NCI-H2029 (cell line): ENCODE measurements at regions not wholly inside any gene's neighbourhood (a gene's known extent, or its start where the extent isn't known, plus 50 kb on each side); places are given as distances from the start of the nearest gene placed in this dataset.
"Not testable (repeated sequence)": the region's sequence is repeated elsewhere in the genome, so short reads cannot be mapped to it uniquely, and the experiment has no call there.

Experiments used
- DNase-seq: peaks from one replicate; lab custom pipeline; 2025; lab: John Stamatoyannopoulos, UW

GRCh38 chr3:127439621-127440020 lies 150.9 kb downstream of the TPRA1 start:
- DNase-seq: no peak

- no peak for DNase-seq
Measured at GRCh38 chr3:127438951-127439350, 151.1 kb upstream of the PRR20G start.

GRCh38 chr3:127438371-127438770 lies 150.5 kb upstream of the PRR20G start:
- DNase-seq: no peak

GRCh38 chr3:127435299-127435698 lies 147.5 kb upstream of the PRR20G start:
- not testable (repeated sequence) for DNase-seq

- no peak for DNase-seq
Measured at GRCh38 chr3:127431066-127431465, 143.2 kb upstream of the PRR20G start.

GRCh38 chr3:127428344-127428997 lies 140.6 kb upstream of the PRR20G start:
- no peak for DNase-seq

GRCh38 chr3:127427666-127428065 lies 139.8 kb upstream of the PRR20G start:
- no peak for DNase-seq

- DNase-seq: no peak
Measured at GRCh38 chr3:127427156-127427555, 139.3 kb upstream of the PRR20G start.

GRCh38 chr3:127426444-127427153 lies 138.8 kb upstream of the PRR20G start:
- DNase-seq: no peak

- DNase-seq: no peak
Measured at GRCh38 chr3:127425505-127426443, 137.9 kb upstream of the PRR20G start.

GRCh38 chr3:127424766-127425504 lies 137.1 kb upstream of the PRR20G start:
- no peak for DNase-seq

- no peak for DNase-seq
Measured at GRCh38 chr3:127423856-127424765, 136.3 kb upstream of the PRR20G start.

GRCh38 chr3:127422663-127423375 lies 135.0 kb upstream of the PRR20G start:
- DNase-seq: no peak

GRCh38 chr3:127421943-127422662 lies 134.3 kb upstream of the PRR20G start:
- DNase-seq: no peak

GRCh38 chr3:127420829-127421228 lies 133.0 kb upstream of the PRR20G start:
- no peak for DNase-seq

GRCh38 chr3:127419641-127420553 lies 132.1 kb upstream of the PRR20G start:
- no peak for DNase-seq

GRCh38 chr3:127419182-127419581 lies 131.3 kb upstream of the PRR20G start:
- no peak for DNase-seq

GRCh38 chr3:127418560-127419147 lies 130.8 kb upstream of the PRR20G start:
- DNase-seq: no peak
